ENCODE measurements at regions not wholly inside any gene's neighbourhood (a gene's known extent, or its start where the extent isn't known, plus 50 kb on each side); places are given as distances from the start of the nearest gene placed in this dataset.

- DNase-seq = no peak
Observed at GRCh38 chr11:70834984-70835560, 417.3 kb downstream of the SHANK2 start.

- DNase-seq = no peak
Observed at GRCh38 chr11:70836071-70836470, 416.3 kb downstream of the SHANK2 start.

DNA sequence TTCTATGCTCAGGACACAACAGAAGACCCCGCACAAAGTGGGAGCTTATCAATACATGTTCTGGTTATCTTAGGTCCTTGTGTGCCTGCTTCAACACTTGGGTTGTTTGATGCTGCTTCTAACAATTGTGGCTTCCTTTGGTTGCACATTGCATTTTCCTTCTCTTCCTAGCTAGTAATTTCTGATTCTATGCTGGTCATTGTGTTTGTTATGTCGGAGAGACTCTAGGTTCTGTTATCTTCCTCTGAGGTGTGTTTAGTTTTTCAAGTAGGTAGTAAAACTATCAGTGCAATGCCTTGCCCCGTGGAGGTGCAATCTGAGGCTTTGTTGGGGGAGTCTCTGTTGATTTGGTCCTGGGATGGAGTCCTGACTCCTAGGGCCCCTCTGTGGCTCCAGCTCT is 414.2 kb downstream of the SHANK2 start:
- DNase-seq = no peak

- no peak for DNase-seq
Observed at GRCh38 chr11:70839851-70840250, 412.5 kb downstream of the SHANK2 start.

DNA sequence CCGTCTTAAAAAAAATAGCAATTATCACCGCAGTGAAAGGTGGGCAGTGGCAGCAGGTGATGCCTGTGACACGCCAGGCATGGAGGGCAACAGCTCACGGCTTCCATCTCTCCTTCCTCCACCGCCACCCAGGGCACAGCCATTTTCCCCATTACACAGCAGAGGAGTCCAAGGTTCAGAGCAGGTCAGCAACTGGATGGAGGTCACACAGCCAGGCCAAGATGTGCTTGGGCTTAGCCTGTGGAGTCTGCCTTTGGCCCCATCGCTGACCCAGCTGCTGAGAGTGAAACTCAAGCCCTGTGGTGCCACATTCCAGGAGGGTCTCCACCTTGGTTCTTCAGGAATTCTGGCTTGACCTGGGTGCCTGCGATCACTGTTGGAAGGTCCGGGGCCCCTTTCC is 411.1 kb downstream of the SHANK2 start:
- no peak for DNase-seq

DNA sequence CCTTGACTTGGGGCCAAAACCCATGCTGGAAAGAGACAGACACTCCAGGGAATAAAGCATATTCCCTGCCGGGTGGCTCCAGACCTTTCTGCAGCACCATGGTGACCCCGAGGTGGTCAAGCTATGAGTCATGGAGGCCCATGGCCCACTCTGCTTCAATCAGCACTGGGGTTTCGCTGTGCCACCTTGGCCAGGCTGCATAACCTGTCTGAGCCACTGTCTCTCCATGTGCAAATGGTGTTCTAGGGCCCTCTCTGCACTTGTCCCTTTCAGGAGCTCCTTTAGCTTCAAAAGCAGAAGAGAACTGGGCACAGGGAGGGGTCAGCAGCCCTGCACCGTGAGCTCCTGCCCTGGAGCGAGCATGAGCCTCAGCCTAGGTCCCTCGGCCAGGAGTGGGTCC is 410.1 kb downstream of the SHANK2 start:
- DNase-seq = no peak

DNA sequence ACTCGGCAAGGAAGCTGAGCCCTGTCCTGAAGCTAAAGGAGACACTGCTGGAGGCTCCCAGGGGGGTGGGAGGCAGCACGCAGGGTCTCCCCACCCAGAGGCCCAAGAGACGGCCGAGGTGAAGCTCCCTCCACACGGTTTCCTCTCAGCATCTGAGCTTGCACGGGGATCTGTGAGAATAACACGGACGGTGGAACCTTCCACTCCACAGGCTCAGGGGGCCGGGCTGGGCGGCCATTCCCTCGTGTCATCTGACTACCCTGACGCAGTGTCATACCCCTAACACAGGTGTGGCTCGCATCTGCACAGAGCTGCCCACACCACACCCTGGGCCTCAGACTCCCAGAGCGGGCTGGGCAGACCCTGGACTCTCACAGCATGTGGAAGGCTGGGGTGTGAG is 409.7 kb downstream of the SHANK2 start:
- DNase-seq = no peak

- DNase-seq = no peak
Observed at GRCh38 chr11:70843906-70844305, 408.5 kb downstream of the SHANK2 start.

DNA sequence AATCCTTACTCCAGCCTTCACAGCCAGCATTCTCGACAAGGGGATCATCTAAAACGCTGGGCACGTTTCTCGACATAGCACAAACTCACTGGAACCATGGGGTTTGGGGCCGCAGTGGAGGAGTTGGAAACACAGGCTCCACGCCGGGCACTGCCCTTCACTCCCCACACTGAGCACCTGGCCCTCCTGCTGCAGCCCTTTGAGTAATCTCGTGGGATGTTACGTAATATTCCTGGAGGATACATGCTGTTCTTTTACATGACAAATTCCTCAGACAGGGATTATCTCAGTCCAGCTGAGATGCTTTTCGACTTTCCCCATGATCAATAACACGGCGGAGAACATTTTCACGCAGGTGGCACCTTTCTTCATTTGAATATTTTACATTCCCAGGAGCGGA is 408.0 kb downstream of the SHANK2 start:
- no peak for DNase-seq

DNA sequence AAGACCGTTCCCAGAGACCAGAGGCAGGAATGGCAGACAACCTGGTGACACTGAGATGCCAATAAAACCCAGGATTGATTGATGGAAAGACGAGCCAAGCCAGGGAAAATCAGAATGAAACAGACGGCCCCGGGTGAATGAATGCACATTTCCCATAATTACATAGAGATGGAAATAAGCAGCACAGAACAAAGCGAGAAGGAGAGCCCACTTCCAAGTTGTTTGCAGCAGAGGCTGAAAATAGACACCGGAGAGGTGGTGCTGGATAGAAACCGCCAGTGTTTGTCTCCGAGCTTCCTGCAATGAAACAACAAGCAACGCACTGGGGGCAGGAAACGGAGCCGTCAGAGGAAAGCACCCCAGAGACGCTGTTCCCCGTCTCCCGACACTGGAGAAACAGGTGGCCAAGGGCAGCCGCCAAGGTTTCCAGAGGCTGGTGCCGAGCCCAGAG is 406.8 kb downstream of the SHANK2 start:
- no peak for DNase-seq

DNA sequence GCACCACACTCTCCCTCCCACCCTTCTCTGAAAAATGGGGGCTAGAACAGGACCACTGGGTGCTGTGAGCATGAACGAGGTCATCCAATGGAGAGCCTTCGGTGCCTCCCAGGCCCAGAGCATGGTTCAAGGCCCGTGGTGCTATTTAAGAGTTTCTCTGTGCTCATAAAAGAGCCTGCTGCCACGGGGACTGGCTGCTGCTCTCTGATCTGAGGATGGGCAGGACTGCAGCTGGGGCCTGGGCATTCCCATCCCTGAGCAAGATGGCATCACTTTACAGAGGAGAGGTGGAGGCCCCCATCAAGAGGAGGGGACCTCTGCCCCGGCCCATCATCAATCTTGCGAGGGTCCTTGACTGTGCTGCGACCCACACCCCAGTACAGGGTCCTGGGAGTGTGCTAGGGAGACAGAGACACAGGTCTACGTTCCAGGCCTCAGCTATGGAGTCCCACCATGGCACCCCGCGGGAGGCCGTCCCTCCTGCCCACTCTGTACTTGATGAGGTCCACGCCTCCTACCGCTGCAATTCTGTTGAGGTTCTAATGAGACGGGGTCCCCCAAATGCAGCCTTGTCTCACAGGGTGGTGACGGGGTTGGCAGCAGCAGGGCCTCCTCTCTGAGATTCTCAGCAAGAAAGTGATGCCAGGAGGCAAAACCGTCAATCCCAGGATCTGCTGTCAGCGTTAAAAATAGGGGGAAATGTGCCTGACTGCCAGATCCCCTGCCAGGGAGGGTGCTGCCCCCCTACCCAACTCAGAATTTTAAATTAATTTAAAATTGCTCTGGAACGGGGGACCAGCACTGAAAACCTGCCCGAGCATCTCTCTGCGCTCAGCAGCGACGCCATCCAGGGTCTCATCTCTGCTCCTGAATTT is 405.4 kb downstream of the SHANK2 start:
- no peak for DNase-seq

- no peak for DNase-seq
Observed at GRCh38 chr11:70848243-70848750, 404.1 kb downstream of the SHANK2 start.

DNA sequence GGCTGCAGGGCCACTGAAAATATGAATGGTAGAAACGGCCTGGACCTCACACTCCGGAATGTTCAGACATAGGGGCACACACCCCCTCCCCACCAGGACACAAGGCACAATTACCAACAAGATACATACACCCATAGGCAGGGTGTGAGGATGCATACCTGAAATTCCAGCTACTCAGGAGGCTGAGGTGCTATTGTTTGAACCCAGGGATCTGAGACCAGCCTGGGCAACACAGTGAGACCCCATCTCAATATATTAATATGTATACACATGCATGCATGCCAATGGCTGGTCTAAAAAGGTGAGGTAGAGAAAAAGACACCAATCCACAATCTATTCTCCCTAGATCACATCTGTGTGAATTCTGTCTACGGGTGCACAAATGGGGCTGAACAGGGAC is 403.3 kb downstream of the SHANK2 start:
- no peak for DNase-seq

DNA sequence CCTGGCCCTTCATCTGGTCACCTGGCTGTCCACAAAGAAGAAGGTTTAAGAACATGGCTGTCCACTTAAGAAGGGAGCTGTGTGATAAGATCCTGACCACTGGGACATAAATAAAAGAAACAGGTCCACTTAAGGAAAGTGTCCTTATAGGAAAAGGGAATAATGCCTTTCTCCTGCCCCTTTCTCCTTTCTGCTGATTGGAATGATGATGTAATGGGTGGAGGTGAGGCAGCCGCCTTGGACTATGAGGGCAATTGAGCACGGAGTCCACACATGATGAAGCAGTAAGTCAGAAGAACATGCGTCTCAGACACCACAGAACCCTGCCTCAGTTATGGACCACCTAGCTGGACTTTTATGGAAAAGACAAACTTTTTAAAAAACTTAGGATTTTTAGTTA is 401.1 kb downstream of the SHANK2 start:
- no peak for DNase-seq

DNA sequence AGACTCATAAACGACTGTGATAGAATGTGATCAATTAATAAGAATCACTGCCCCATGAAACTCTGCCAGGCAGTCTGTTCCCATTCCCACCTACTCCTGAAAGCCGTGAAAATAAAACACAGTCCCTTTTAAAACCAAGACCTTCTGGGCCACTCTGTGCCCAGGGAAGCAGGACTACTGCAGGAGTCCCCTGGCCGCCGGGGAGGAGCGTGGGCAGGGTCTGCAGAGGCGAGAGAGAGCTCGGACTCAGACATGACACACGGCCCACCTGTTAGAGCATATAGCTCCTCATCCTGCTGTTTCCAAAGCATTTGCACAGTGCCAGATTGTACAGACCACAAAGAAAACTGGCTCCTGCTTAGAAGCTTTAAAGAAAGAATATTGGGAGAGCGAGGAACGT is 400.5 kb downstream of the SHANK2 start:
- no peak for DNase-seq

DNA sequence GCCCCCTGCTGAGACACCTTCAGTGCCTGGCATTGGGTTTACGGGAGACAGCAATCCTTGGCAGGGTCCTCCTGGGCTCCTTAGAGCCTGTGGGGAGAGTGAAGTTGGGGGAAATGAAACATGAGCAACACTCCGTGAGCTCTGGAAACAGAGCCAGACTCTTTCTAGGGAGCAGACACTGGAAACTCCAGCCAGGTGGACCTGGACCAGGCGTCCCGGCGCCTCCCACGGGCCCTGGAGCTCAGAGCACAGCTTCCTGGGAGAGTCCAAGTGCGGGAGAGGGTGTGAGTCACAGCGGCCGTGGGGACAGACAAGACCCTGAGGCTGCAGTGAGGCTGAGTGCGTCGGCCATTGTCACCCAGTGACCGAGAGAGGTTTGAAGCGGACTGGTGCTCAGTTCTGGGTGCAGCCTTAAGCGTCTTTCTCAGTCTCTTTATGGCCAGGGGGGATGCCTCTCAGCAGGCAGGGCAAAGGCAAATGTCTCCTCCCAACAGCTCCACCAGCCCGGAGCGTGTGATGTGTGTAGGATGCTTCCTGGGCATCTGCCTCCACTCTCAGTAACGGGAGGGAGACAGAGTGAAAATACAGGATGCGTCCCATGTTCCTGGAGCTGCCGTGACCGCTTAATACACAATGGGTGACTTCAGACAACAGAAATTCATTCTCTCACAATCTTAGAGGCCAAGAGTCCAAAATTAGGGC is 399.2 kb downstream of the SHANK2 start:
- DNase-seq = no peak

GRCh38 chr11:70853770-70854108 is 398.6 kb downstream of the SHANK2 start:
- DNase-seq = no peak

DNA sequence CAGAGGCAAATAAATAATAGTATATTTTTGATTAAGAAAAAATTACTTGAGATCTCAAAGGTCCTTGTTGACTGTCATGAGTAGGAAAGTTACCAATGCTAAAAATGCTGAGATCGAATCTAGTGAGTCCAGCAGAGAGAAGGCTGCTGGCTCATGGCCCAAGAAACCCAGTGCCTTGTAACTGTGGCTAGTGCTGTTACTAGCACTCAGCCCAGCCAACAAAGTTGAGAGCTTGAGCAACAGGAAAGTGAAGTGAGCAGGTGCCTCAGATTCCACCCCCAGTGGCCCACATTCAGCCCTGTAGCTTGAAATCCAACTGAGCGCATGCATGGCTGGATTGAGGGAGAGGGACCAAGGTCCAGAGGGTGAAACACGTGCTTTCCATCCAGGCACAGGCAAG is 398.2 kb downstream of the SHANK2 start:
- no peak for DNase-seq

- no peak for DNase-seq
Observed at GRCh38 chr11:70854901-70855556, 397.3 kb downstream of the SHANK2 start.

DNA sequence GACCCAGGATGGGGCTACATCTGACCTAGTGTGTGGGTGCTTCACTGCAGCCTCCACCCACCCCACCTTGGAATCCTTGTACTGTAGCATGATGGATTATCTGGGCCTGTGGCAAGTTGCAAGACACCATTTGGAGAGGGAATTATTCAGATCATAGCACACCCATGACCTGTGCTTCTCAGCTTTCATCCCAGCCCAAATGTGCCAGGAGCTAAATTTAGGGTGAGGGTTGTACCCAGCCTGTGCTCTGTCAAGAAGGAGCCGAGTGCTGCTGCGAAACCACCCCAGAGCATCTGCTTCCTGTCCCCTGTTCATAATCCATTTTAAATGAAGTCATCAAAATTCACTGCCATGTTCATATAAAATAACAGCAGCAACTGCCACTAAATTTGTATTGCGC is 394.5 kb downstream of the SHANK2 start:
- DNase-seq = no peak

GRCh38 chr11:70859180-70859579 is 393.2 kb downstream of the SHANK2 start:
- no peak for DNase-seq

- DNase-seq = no peak
Observed at GRCh38 chr11:70860888-70861287, 391.5 kb downstream of the SHANK2 start.

- DNase-seq = no peak
Observed at GRCh38 chr11:70861559-70861958, 390.8 kb downstream of the SHANK2 start.

All from NCI-H1048 (cell line).